Chondrocyte (in vitro differentiated cells): ENCODE measurements at regions not wholly inside any gene's neighbourhood (a gene's known extent, or its start where the extent isn't known, plus 50 kb on each side); places are given as distances from the start of the nearest gene placed in this dataset.
A peak's percentile ranks its signal among the peaks of the same experiment; 100 is the strongest.
"Not testable (repeated sequence)": the region's sequence is repeated elsewhere in the genome, so short reads cannot be mapped to it uniquely, and the experiment has no call there.

ENCODE experiments used
- DNase-seq: peaks from one replicate; pipeline ENCODE4 v3.0.0; 2021; ENCODE audit warnings: mixed read lengths, low spot score
- H3K27ac Mint-ChIP-seq: one replicate; pipeline ENCODE4 v1.8.0; 2021; ENCODE audit warnings: mild to moderate bottlenecking, moderate library complexity, mixed read lengths; ENCODE audit not compliant: unreplicated experiment
- H3K27me3 Mint-ChIP-seq: 2 replicates; pipeline ENCODE4 v1.8.0; 2021; ENCODE audit warnings: low read depth, mixed read lengths
- H3K36me3 Mint-ChIP-seq: 2 replicates; pipeline ENCODE4 v1.8.0; 2021; ENCODE audit warnings: low read depth, mixed read lengths
- H3K4me1 Mint-ChIP-seq: 2 replicates; pipeline ENCODE4 v1.8.0; 2021; ENCODE audit warnings: low read depth, mild to moderate bottlenecking, mixed read lengths
- H3K4me3 Mint-ChIP-seq: one replicate; pipeline ENCODE4 v1.8.0; 2021; ENCODE audit warnings: mild to moderate bottlenecking, moderate library complexity, mixed read lengths; ENCODE audit not compliant: unreplicated experiment
- H3K9me3 Mint-ChIP-seq: 2 replicates; pipeline ENCODE4 v1.8.0; 2021; ENCODE audit warnings: low read depth, mixed read lengths
- TF ChIP-seq, protein P1 (sequence below): fragments of 200-600 bp; sonication (generic); IDR thresholded peaks from 2 replicates; pipeline ENCODE4 v1.5.0; 2021; ENCODE audit warnings: antibody characterized with exemption, mild to moderate bottlenecking, moderate library complexity

DNA sequence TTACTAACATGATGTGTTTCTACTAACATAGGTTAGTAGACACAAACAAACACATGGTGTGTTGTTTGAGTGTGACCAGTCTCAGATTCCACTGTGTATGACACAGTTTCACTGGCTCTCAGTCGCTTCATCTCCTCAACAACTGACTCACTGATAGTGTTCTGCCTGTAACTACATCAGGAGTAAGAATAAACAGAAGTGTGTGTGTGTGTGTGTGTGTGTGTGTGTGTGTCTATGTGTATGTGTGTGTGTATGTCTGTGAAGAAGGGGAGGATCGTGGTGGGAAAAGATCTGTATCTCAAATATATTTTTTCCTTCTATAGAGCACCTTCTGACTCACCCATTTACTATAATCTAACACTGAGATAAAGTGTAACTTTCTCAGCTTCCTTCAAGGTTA lies 391.0 kb downstream of the PTPRC start:
- H3K36me3 Mint-ChIP-seq, result peaks cover 1% of the 10 kb centered on the region
- DNase-seq, result no peak
- no peaks in the 10 kb centered on the region for H3K27me3 Mint-ChIP-seq
- peaks cover 43% of the 10 kb centered on the region for H3K4me1 Mint-ChIP-seq
- H3K9me3 Mint-ChIP-seq, result peaks cover 7% of the 10 kb centered on the region
- no peak overlapping the region for H3K4me3 Mint-ChIP-seq
- TF ChIP-seq, protein P1, sequence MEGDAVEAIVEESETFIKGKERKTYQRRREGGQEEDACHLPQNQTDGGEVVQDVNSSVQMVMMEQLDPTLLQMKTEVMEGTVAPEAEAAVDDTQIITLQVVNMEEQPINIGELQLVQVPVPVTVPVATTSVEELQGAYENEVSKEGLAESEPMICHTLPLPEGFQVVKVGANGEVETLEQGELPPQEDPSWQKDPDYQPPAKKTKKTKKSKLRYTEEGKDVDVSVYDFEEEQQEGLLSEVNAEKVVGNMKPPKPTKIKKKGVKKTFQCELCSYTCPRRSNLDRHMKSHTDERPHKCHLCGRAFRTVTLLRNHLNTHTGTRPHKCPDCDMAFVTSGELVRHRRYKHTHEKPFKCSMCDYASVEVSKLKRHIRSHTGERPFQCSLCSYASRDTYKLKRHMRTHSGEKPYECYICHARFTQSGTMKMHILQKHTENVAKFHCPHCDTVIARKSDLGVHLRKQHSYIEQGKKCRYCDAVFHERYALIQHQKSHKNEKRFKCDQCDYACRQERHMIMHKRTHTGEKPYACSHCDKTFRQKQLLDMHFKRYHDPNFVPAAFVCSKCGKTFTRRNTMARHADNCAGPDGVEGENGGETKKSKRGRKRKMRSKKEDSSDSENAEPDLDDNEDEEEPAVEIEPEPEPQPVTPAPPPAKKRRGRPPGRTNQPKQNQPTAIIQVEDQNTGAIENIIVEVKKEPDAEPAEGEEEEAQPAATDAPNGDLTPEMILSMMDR, result no peak
- peak overlapping the region; percentile 47 for H3K27ac Mint-ChIP-seq

DNA sequence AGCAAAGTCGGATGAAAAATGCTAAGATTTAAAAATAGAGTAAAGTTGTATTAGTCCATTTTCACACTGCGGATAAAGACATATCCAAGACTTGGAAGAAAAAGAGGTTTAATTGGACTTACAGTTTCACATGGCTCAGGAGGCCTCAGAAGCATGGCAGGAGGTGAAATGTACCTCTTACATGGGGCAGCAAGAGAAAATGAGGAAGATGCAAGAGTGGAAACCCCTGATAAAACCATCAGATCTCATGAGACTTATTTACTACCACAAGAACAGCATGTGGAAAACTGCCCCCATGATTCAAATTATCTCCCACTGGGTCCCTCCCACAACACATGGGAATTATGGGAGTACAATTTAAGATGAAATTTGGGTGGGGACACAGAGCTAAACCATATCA lies 391.7 kb downstream of the PTPRC start:
- H3K27me3 Mint-ChIP-seq, H3K27ac Mint-ChIP-seq, DNase-seq, H3K36me3 Mint-ChIP-seq, H3K9me3 Mint-ChIP-seq, H3K4me3 Mint-ChIP-seq: not testable (repeated sequence)
- H3K4me1 Mint-ChIP-seq, result peaks cover 43% of the 10 kb centered on the region

GRCh38 chr1:199031170-199031569 lies 392.3 kb downstream of the PTPRC start:
- not testable (repeated sequence) for H3K4me3 Mint-ChIP-seq, H3K27ac Mint-ChIP-seq, DNase-seq, H3K27me3 Mint-ChIP-seq, H3K9me3 Mint-ChIP-seq, H3K36me3 Mint-ChIP-seq
- peaks cover 38% of the 10 kb centered on the region for H3K4me1 Mint-ChIP-seq

GRCh38 chr1:199032479-199032878 lies 393.6 kb downstream of the PTPRC start:
- not testable (repeated sequence) for H3K27me3 Mint-ChIP-seq, H3K36me3 Mint-ChIP-seq, DNase-seq, H3K4me3 Mint-ChIP-seq, H3K9me3 Mint-ChIP-seq, H3K27ac Mint-ChIP-seq
- H3K4me1 Mint-ChIP-seq, result peaks cover 26% of the 10 kb centered on the region

DNA sequence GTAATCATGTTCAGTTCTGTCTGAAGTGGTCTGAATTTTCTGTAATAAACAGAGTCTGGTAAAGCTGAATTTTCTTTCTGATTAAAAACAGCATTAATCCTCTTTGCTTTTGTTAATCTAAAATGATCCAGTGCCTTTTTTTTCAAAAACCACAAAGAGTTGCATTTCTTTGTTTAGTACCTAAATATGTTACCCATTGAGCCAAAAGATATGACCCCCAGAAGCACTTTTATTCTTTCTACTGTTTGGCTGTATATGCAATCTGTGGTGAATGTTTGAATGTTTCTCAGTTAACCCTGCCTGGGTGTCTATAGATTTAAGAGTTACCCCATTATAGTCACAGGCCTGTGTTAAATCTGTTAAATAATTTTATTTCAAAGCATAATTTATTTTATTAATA lies 394.8 kb downstream of the PTPRC start:
- Mint-ChIP-seq H3K4me3 (no peak overlapping the region), H3K4me1 (peaks cover 14% of the 10 kb centered on the region), H3K9me3 (peaks cover 7% of the 10 kb centered on the region), H3K27ac (no peak overlapping the region), H3K27me3 (no peaks in the 10 kb centered on the region), H3K36me3 (no peaks in the 10 kb centered on the region)
- TF ChIP-seq, protein P1, result no peak
- DNase-seq, result no peak

- Mint-ChIP-seq H3K4me3 (no peak overlapping the region), H3K9me3 (no peaks in the 10 kb centered on the region), H3K27me3 (no peaks in the 10 kb centered on the region), H3K36me3 (no peaks in the 10 kb centered on the region), H3K4me1 (peaks cover 5% of the 10 kb centered on the region), H3K27ac (no peak overlapping the region)
- TF ChIP-seq, protein P1, result no peak
- no peak for DNase-seq
Observed at GRCh38 chr1:199038156-199038555, 399.3 kb downstream of the PTPRC start.

GRCh38 chr1:199040076-199040905 lies 401.5 kb downstream of the PTPRC start:
- Mint-ChIP-seq H3K36me3 (no peaks in the 10 kb centered on the region), H3K4me3 (no peak overlapping the region), H3K27ac (no peak overlapping the region), H3K27me3 (no peaks in the 10 kb centered on the region), H3K9me3 (no peaks in the 10 kb centered on the region), H3K4me1 (peaks cover 5% of the 10 kb centered on the region)
- DNase-seq, result no peak
- TF ChIP-seq, protein P1, result no peak
